Muscle of leg (tissue), 3 donors: ENCODE measurements at regions not wholly inside any gene's neighbourhood (a gene's known extent, or its start where the extent isn't known, plus 50 kb on each side); places are given as distances from the start of the nearest gene placed in this dataset.

Source experiments
- DNase-seq: peaks from one replicate; pipeline ENCODE4 v3.0.0; 2013
- H3K27ac ChIP-seq: one replicate; pipeline ENCODE4 v1.5.1; 2013; ENCODE audit warnings: mild to moderate bottlenecking, low read length, control low read depth
- H3K27me3 ChIP-seq: one replicate; pipeline ENCODE4 v1.6.1; 2013; ENCODE audit warnings: low read length; ENCODE audit not compliant: control insufficient read depth, insufficient read depth
- H3K36me3 ChIP-seq: one replicate; pipeline ENCODE4 v1.6.1; 2013; ENCODE audit warnings: low read length; ENCODE audit not compliant: control insufficient read depth, insufficient read depth
- H3K4me1 ChIP-seq: one replicate; pipeline ENCODE4 v1.6.1; 2013; ENCODE audit warnings: low read length; ENCODE audit not compliant: control insufficient read depth, insufficient read depth
- H3K4me3 ChIP-seq: one replicate; pipeline ENCODE4 v1.5.1; 2013; ENCODE audit warnings: low read length, control low read depth
- H3K9me3 ChIP-seq: replicated peaks from 2 replicates; pipeline ENCODE4 v1.6.1; 2013; ENCODE audit warnings: low read depth, low read length; ENCODE audit not compliant: control insufficient read depth
- WGBS: methylation state at CpG from one replicate; pipeline ENCODE4 v1.1.5; 2013; ENCODE audit warnings: missing lambda C conversion rate; ENCODE audit not compliant: insufficient coverage; 5-methylcytosine and 5-hydroxymethylcytosine counted together

GRCh38 chr2:4873876-4874593, 818.1 kb upstream of the SOX11 start:
- Histone ChIP-seq H3K4me3 (no peak overlapping the region), H3K9me3 (no peaks in the 10 kb centered on the region), H3K36me3 (no peaks in the 10 kb centered on the region), H3K27ac (no peak overlapping the region), H3K27me3 (no peaks in the 10 kb centered on the region), H3K4me1 (no peaks in the 10 kb centered on the region)
- WGBS, result 14% methylated on average over 3 of the region's 3 CpGs
- peak; percentile 8 for DNase-seq

GRCh38 chr2:4882421-4882820, 809.8 kb upstream of the SOX11 start:
- DNase-seq, result peak; percentile 39
- Histone ChIP-seq H3K4me1 (no peaks in the 10 kb centered on the region), H3K9me3 (no peaks in the 10 kb centered on the region), H3K27me3 (no peaks in the 10 kb centered on the region), H3K27ac (no peak overlapping the region), H3K4me3 (no peak overlapping the region), H3K36me3 (no peaks in the 10 kb centered on the region)
- no CpG with 5 or more reads among the region's 3 CpGs for WGBS

GRCh38 chr2:4882941-4883340, 809.2 kb upstream of the SOX11 start:
- no peak overlapping the region for H3K4me3 ChIP-seq
- no peaks in the 10 kb centered on the region for H3K9me3 ChIP-seq
- no peak for DNase-seq
- H3K27me3 ChIP-seq, result no peaks in the 10 kb centered on the region
- H3K27ac ChIP-seq, result no peak overlapping the region
- H3K36me3 ChIP-seq, result no peaks in the 10 kb centered on the region
- 82% methylated on average over 6 of the region's 8 CpGs for WGBS
- no peaks in the 10 kb centered on the region for H3K4me1 ChIP-seq

GRCh38 chr2:4883375-4883774, 808.8 kb upstream of the SOX11 start:
- 90% methylated on average over 17 of the region's 17 CpGs for WGBS
- no peak for DNase-seq
- H3K4me3 ChIP-seq, result no peak overlapping the region
- no peaks in the 10 kb centered on the region for H3K9me3 ChIP-seq
- H3K36me3 ChIP-seq, result no peaks in the 10 kb centered on the region
- H3K4me1 ChIP-seq, result no peaks in the 10 kb centered on the region
- H3K27ac ChIP-seq, result no peak overlapping the region
- H3K27me3 ChIP-seq, result no peaks in the 10 kb centered on the region

- Histone ChIP-seq H3K27me3 (no peaks in the 10 kb centered on the region), H3K9me3 (no peaks in the 10 kb centered on the region), H3K27ac (no peak overlapping the region), H3K4me1 (no peaks in the 10 kb centered on the region), H3K36me3 (no peaks in the 10 kb centered on the region), H3K4me3 (no peak overlapping the region)
- 95% methylated on average over 16 of the region's 25 CpGs for WGBS
- no peak for DNase-seq
These were observed 808.0 kb upstream of the SOX11 start for GRCh38 chr2:4884117-4884571.

- Histone ChIP-seq H3K27ac (no peak overlapping the region), H3K9me3 (no peaks in the 10 kb centered on the region), H3K36me3 (no peaks in the 10 kb centered on the region), H3K4me1 (no peaks in the 10 kb centered on the region), H3K27me3 (no peaks in the 10 kb centered on the region), H3K4me3 (no peak overlapping the region)
- DNase-seq, result no peak
- 80% methylated on average over 1 of the region's 5 CpGs for WGBS
These were observed 800.8 kb upstream of the SOX11 start for GRCh38 chr2:4891394-4891793.

- DNase-seq, result no peak
- H3K36me3 ChIP-seq, result no peaks in the 10 kb centered on the region
- WGBS, result 27% methylated on average over 3 of the region's 6 CpGs
- no peaks in the 10 kb centered on the region for H3K4me1 ChIP-seq
- H3K9me3 ChIP-seq, result no peaks in the 10 kb centered on the region
- no peak overlapping the region for H3K27ac ChIP-seq
- no peaks in the 10 kb centered on the region for H3K27me3 ChIP-seq
- no peak overlapping the region for H3K4me3 ChIP-seq
These were observed 796.8 kb upstream of the SOX11 start for GRCh38 chr2:4895371-4895770.

- WGBS, result 89% methylated on average over 5 of the region's 5 CpGs
These were observed 793.5 kb upstream of the SOX11 start for GRCh38 chr2:4898706-4899105.

GRCh38 chr2:4900242-4900641, 791.9 kb upstream of the SOX11 start:
- Histone ChIP-seq H3K27me3 (no peaks in the 10 kb centered on the region), H3K4me1 (peaks cover 5% of the 10 kb centered on the region), H3K27ac (no peak overlapping the region), H3K4me3 (no peak overlapping the region), H3K36me3 (no peaks in the 10 kb centered on the region), H3K9me3 (no peaks in the 10 kb centered on the region)
- WGBS, result 100% methylated on average over 1 of the region's 5 CpGs
- no peak for DNase-seq

More at GRCh38 chr2:4898706-4899105, 793.5 kb upstream of the SOX11 start:
- Histone ChIP-seq H3K9me3 (no peaks in the 10 kb centered on the region), H3K4me1 (peaks cover 5% of the 10 kb centered on the region), H3K36me3 (no peaks in the 10 kb centered on the region), H3K27me3 (no peaks in the 10 kb centered on the region), H3K27ac (no peak overlapping the region), H3K4me3 (no peak overlapping the region)
- DNase-seq, result no peak

GRCh38 chr2:4900861-4901770, 791.1 kb upstream of the SOX11 start:
- Histone ChIP-seq H3K27ac (no peak overlapping the region), H3K27me3 (no peaks in the 10 kb centered on the region), H3K36me3 (no peaks in the 10 kb centered on the region), H3K4me1 (peaks cover 5% of the 10 kb centered on the region), H3K4me3 (no peak overlapping the region), H3K9me3 (no peaks in the 10 kb centered on the region)
- 36% methylated on average over 10 of the region's 11 CpGs for WGBS
- DNase-seq, result peak; percentile 70
